Effector memory CD8-positive, alpha-beta T cell (primary cell): ENCODE measurements at regions not wholly inside any gene's neighbourhood (a gene's known extent, or its start where the extent isn't known, plus 50 kb on each side); places are given as distances from the start of the nearest gene placed in this dataset.
"Not testable (repeated sequence)": the region's sequence is repeated elsewhere in the genome, so short reads cannot be mapped to it uniquely, and the experiment has no call there.

Experiments used
- ATAC-seq: fragments of 150-1000 bp; cut with Tn5 transposase; replicated peaks from 2 replicates; pipeline ENCODE4 v1.10.0; 2021; ENCODE audit warnings: mild to moderate bottlenecking, moderate library complexity
- DNase-seq, 3 experiments: peaks; one replicate each; pipeline ENCODE4 v3.0.0; 2021
- H3K27ac Mint-ChIP-seq, 2 donors: one replicate each; pipeline ENCODE4 v1.8.0; 2022; ENCODE audit warnings: mild to moderate bottlenecking in 2 of 2, mixed read lengths in 2 of 2, moderate library complexity in 2 of 2
- H3K27me3 Mint-ChIP-seq, 2 donors: one replicate each; pipeline ENCODE4 v1.8.0; 2022; ENCODE audit warnings: mixed read lengths in 2 of 2
- H3K36me3 Mint-ChIP-seq: one replicate; pipeline ENCODE4 v1.8.0; 2022; ENCODE audit warnings: mild to moderate bottlenecking, moderate library complexity, mixed read lengths; ENCODE audit not compliant: insufficient read depth
- H3K4me1 Mint-ChIP-seq, 2 donors: one replicate each; pipeline ENCODE4 v1.8.0; 2022; ENCODE audit warnings: low read depth in 2 of 2, mixed read lengths in 2 of 2
- H3K4me3 Mint-ChIP-seq, 2 donors: one replicate each; pipeline ENCODE4 v1.8.0; 2022; ENCODE audit warnings: mild to moderate bottlenecking in 2 of 2, mixed read lengths in 2 of 2, moderate library complexity in 2 of 2
- H3K9me3 Mint-ChIP-seq, 2 donors: one replicate each; pipeline ENCODE4 v1.8.0; 2022; ENCODE audit warnings: mixed read lengths in 2 of 2

- not testable (repeated sequence) for H3K27ac Mint-ChIP-seq, H3K4me1 Mint-ChIP-seq, H3K4me3 Mint-ChIP-seq, H3K9me3 Mint-ChIP-seq, DNase-seq, ATAC-seq, H3K36me3 Mint-ChIP-seq
- H3K27me3 Mint-ChIP-seq: peaks cover 16 to 31% of the 10 kb centered on the region in 2 donors
Measured at GRCh38 chr17:21470422-21470821, 94.3 kb downstream of the KCNJ12 start.

DNA sequence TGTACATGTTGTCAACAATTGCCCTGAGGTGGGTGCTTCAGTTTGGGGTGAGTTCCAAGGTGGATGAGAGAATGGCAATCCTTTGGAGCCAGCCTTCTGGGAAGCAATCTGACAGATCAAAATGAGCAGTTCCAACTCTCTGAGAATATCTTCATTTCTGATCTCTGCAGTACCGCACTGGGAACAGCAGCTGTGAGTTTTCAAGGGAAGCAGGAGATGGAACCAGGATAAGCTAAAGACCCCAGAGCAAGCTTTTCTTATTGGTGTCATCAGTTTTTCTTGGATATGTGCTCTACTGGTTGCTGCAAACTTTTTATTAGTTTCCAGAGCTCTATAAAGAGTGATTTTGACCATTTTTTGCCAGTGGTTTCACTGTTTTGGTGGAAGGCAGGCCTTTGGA, 94.7 kb downstream of the KCNJ12 start:
- Mint-ChIP-seq H3K27ac (no peak overlapping the region), H3K9me3 (no peaks in the 10 kb centered on the region), H3K27me3 (peaks cover 21 to 35% of the 10 kb centered on the region in 2 donors), H3K4me1 (no peaks in the 10 kb centered on the region), H3K4me3 (no peak overlapping the region), H3K36me3 (no peaks in the 10 kb centered on the region)
- no peak for ATAC-seq
- no peak for DNase-seq

DNA sequence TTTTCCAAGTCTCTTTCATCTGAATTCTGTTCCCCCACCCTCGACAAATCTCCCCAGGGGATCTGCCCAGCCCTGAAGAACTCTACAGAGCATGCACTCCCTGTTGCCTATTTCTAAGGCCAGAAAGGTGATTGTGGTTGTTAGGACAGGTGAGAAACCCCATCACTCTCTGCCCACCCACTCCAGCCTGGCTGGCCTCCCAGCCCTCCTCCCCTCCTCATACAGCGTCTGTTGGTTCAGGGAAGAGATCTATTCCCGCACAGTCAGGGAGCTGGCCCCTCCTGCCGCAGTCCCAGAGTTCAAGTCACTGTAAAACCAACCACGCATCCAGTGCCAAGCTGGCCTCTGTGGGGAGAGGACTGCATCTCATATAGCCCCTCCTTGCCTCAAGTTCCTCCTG, 98.7 kb downstream of the KCNJ12 start:
- Mint-ChIP-seq H3K9me3 (peaks cover 0 to 2% of the 10 kb centered on the region in 2 donors), H3K36me3 (no peaks in the 10 kb centered on the region), H3K27ac (no peak overlapping the region), H3K27me3 (peaks cover 56 to 61% of the 10 kb centered on the region in 2 donors), H3K4me3 (no peak overlapping the region), H3K4me1 (no peaks in the 10 kb centered on the region)
- no peak for ATAC-seq
- no peak for DNase-seq

DNA sequence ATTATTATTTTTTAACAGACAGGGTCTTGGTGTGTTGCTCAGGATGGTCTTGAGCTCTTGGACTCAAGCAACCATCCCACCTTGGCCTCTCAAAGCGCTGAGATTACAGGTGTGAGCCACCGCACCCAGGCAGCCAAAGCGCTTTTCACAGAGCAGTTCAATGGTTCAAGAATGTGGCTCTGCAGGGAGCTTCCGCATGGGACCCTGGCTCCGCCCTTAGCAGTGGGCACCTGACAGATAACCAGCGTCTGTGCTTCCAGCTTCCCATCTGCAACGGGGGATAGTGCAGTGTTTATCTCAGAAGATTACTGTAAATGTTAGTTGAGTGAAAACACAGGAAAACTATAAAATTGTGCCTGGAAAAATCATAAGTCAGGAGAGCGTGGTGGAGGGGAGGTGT, 99.4 kb downstream of the KCNJ12 start:
- Mint-ChIP-seq H3K4me3 (no peak overlapping the region), H3K9me3 (peaks cover 0 to 2% of the 10 kb centered on the region in 2 donors), H3K27me3 (peaks cover 64 to 68% of the 10 kb centered on the region in 2 donors), H3K27ac (no peak overlapping the region), H3K36me3 (no peaks in the 10 kb centered on the region), H3K4me1 (no peaks in the 10 kb centered on the region)
- DNase-seq: no peak
- no peak for ATAC-seq

DNA sequence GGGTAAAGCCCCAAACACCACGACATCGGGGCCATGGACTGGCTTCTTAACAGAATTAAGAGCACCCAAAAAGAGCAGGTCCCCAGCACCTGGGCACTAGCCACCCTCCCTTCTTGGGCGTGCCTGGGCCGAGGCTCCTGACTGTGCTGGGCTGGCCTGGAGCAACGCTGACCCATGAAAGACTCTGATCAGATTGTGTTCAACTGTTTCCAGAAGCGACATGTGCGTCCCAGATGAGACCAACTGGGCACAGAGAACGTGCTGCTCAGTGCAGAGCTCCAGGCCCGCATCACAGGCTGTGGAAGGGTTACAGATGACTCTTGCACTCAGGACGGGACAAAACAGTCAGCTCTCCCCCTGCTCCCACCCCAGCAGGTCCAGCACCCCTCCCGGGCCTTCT, 100.7 kb downstream of the KCNJ12 start:
- Mint-ChIP-seq H3K4me1 (no peaks in the 10 kb centered on the region), H3K27me3 (peaks cover 62 to 81% of the 10 kb centered on the region in 2 donors), H3K9me3 (peaks cover 0 to 2% of the 10 kb centered on the region in 2 donors), H3K36me3 (no peaks in the 10 kb centered on the region), H3K4me3 (no peak overlapping the region), H3K27ac (no peak overlapping the region)
- no peak for DNase-seq
- ATAC-seq: no peak

GRCh38 chr17:21482189-21482865, 106.2 kb downstream of the KCNJ12 start:
- H3K4me3 Mint-ChIP-seq: no peak overlapping the region
- H3K4me1 Mint-ChIP-seq: no peaks in the 10 kb centered on the region
- DNase-seq (no peak), ATAC-seq (no peak)
- H3K27me3 Mint-ChIP-seq: peaks cover 70 to 100% of the 10 kb centered on the region in 2 donors
- H3K9me3 Mint-ChIP-seq: peaks cover 0 to 2% of the 10 kb centered on the region in 2 donors
- no peak overlapping the region for H3K27ac Mint-ChIP-seq
- H3K36me3 Mint-ChIP-seq: no peaks in the 10 kb centered on the region

- H3K4me1 Mint-ChIP-seq, H3K9me3 Mint-ChIP-seq, H3K4me3 Mint-ChIP-seq, H3K27ac Mint-ChIP-seq, H3K36me3 Mint-ChIP-seq, ATAC-seq, DNase-seq: not testable (repeated sequence)
- H3K27me3 Mint-ChIP-seq: peaks cover 35 to 54% of the 10 kb centered on the region in 2 donors
Measured at GRCh38 chr17:21488043-21488442, 111.9 kb downstream of the KCNJ12 start.

GRCh38 chr17:21493993-21494392, 117.8 kb downstream of the KCNJ12 start:
- Mint-ChIP-seq H3K4me3 (no peak overlapping the region), H3K27ac (no peak overlapping the region), H3K36me3 (no peaks in the 10 kb centered on the region), H3K4me1 (no peaks in the 10 kb centered on the region), H3K9me3 (no peaks in the 10 kb centered on the region), H3K27me3 (peaks cover 11 to 48% of the 10 kb centered on the region in 2 donors)
- ATAC-seq (no peak), DNase-seq (no peak)

DNA sequence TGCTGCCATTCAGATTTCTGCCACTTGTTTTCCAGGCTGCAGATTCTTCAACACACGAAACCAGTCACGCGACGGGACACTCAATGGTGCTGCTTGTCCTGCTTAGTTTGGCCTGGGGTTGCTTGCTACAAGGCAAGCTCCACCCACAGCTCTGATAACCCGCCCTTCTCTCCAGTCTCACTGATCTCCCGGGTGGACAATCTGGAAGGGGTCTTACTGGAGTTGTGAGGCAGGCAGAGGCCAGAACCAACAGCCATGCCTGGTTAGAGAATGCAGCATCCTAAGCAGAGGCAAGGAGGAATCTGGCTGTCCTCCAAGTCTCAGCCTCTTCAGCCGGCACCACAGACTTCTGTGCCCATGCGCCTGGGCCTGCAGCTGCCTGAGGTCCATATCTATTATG, 119.1 kb downstream of the KCNJ12 start:
- Mint-ChIP-seq H3K4me1 (no peaks in the 10 kb centered on the region), H3K27me3 (peaks cover 13 to 49% of the 10 kb centered on the region in 2 donors), H3K27ac (no peak overlapping the region), H3K9me3 (no peaks in the 10 kb centered on the region), H3K36me3 (no peaks in the 10 kb centered on the region), H3K4me3 (no peak overlapping the region)
- DNase-seq (no peak), ATAC-seq (no peak)

GRCh38 chr17:21500064-21500463, 123.9 kb downstream of the KCNJ12 start:
- Mint-ChIP-seq H3K27me3 (peaks cover 21 to 39% of the 10 kb centered on the region in 2 donors), H3K4me1 (no peaks in the 10 kb centered on the region), H3K4me3 (no peak overlapping the region), H3K36me3 (no peaks in the 10 kb centered on the region), H3K9me3 (no peaks in the 10 kb centered on the region), H3K27ac (no peak overlapping the region)
- no peak for ATAC-seq
- no peak for DNase-seq

DNA sequence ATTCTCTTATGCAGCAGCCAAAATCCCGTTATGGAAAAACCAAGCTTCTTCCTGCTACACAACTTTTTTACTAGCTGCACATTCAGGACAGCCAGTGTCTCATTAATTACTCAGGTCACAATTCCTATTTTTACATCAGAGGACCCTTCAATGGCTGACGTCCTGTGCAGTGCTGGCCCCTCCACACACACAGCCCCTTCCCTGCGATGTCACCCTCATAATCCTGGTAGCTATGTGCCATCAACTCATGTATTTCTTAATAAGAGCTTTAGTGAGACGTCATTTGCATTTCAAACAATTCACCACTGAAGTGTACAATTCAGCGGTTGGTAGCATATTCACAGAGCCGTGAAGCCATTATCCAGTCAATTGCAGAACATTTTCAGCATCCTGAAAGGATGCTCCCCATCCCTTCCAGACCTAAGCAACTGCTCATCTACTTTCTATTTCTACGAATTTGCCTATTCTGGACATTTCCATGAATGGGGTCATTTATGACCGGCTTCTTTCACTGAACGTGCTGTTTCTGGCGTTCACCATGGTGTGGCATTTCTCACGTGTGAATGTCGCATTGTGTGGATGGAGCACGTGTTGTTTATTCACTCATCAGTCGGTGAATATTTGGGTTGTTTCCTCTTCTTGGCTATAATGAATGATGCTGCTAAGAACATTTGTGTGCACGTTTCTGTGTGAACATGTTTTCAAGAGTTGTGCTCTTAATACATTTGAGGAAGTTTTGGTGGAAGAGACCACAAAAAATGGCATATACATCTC, 126.0 kb downstream of the KCNJ12 start:
- H3K9me3 Mint-ChIP-seq, H3K4me3 Mint-ChIP-seq, H3K36me3 Mint-ChIP-seq, DNase-seq, H3K27ac Mint-ChIP-seq, H3K4me1 Mint-ChIP-seq, ATAC-seq: not testable (repeated sequence)
- H3K27me3 Mint-ChIP-seq: peaks cover 18 to 33% of the 10 kb centered on the region in 2 donors

- ATAC-seq: no peak
- Mint-ChIP-seq H3K9me3 (no peaks in the 10 kb centered on the region), H3K4me3 (no peak overlapping the region), H3K27me3 (peaks cover 38 to 53% of the 10 kb centered on the region in 2 donors), H3K4me1 (peaks cover 1 to 5% of the 10 kb centered on the region in 2 donors), H3K27ac (no peak overlapping the region), H3K36me3 (no peaks in the 10 kb centered on the region)
- DNase-seq: no peak
Measured at GRCh38 chr17:21505819-21506815, 130.0 kb downstream of the KCNJ12 start.

DNA sequence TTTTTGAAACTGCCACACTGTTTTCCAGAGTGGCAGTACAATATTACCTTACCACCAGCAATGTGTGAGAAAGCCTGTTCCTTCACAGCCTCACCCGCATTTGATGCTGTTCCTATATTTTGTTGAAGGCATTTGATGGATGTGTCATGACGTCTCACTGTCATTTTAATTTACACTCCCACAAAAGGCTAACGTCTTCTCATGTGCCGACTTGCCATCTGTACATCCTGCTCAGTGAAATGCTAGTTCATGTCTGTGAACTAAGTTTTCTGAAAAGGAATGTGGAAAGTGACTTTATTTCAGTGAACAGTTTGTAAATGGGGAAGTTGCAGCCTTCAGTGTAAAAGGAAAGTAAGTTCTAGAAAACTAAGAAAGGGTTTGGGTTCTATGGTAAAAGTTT, 131.6 kb downstream of the KCNJ12 start:
- not testable (repeated sequence) for H3K9me3 Mint-ChIP-seq, H3K27ac Mint-ChIP-seq, H3K36me3 Mint-ChIP-seq, H3K4me3 Mint-ChIP-seq, DNase-seq, ATAC-seq
- H3K27me3 Mint-ChIP-seq: peaks cover 50 to 70% of the 10 kb centered on the region in 2 donors
- H3K4me1 Mint-ChIP-seq: peaks cover 10 to 12% of the 10 kb centered on the region in 2 donors
